Skin epidermis (tissue), 12 donors: ENCODE measurements at regions not wholly inside any gene's neighbourhood (a gene's known extent, or its start where the extent isn't known, plus 50 kb on each side); places are given as distances from the start of the nearest gene placed in this dataset.

ENCODE experiments used
- H3K27ac ChIP-seq, 21 experiments: fragments of 200-600 bp; sonication (generic) in 11 of 21; one replicate each; pipeline ENCODE4 v1.5.0; 2020; ENCODE audit warnings: mild to moderate bottlenecking in 3 of 21, inconsistent platforms in 2 of 21, moderate library complexity in 2 of 21
- H3K4me3 ChIP-seq, 7 experiments: fragments of 200-600 bp; sonication (generic) in 2 of 7; one replicate each; pipeline ENCODE4 v1.5.0; 2020; ENCODE audit warnings: inconsistent platforms in 2 of 7, mild to moderate bottlenecking in 2 of 7, moderate library complexity in 1 of 7

- H3K27ac ChIP-seq = no peak overlapping the region
- H3K4me3 ChIP-seq = no peak overlapping the region
These were observed 277.4 kb downstream of the ARL4A start for GRCh38 chr7:12964836-12965235.

DNA sequence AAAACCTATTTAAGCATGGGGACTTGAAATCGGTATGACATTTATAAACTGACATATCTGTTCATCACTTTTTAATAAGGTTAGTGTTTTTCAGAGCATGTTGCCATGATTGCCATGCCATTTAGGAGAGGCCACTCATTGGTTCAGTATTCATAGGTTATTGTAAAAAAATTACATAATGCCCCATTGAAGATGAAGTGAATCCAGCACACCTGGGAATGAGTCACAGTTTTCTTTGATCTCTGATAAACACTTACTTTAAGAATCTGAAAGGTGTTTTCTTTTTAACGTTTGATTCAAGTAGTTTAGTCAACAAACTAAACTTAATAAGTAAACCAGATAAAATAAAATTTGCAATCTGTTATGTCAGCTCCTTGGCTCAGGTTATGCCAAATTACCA is 278.3 kb downstream of the ARL4A start:
- no peak overlapping the region for H3K4me3 ChIP-seq
- H3K27ac ChIP-seq = peak overlapping the region in 1 of 21 experiments; percentile 4

GRCh38 chr7:12967322-12967721 is 279.9 kb downstream of the ARL4A start:
- H3K4me3 ChIP-seq = no peak overlapping the region
- H3K27ac ChIP-seq = no peak overlapping the region

GRCh38 chr7:12968836-12969422 is 281.5 kb downstream of the ARL4A start:
- H3K27ac ChIP-seq = no peak overlapping the region
- no peak overlapping the region for H3K4me3 ChIP-seq

DNA sequence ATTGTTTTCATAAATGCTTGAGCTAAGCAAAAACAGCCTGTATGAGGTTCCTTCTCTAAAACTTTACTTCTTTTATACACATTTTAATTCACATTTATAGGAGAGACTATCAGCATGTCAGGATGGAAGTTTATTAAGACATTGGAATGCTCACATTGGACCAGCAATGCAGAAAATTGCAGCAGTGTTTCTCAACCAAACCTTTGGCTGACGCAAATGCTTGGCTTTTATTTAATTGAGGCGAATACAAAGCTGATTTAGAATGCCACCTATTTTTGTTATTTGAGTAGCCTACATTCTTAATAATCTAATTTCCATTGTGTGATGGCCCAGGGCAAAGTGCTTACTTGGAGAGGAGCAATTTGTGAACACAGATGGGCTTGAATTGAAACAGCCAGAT is 283.2 kb downstream of the ARL4A start:
- Histone ChIP-seq H3K4me3 (no peak overlapping the region), H3K27ac (no peak overlapping the region)

- Histone ChIP-seq H3K4me3 (no peak overlapping the region), H3K27ac (no peak overlapping the region)
These were observed 287.2 kb downstream of the ARL4A start for GRCh38 chr7:12974451-12975166.

DNA sequence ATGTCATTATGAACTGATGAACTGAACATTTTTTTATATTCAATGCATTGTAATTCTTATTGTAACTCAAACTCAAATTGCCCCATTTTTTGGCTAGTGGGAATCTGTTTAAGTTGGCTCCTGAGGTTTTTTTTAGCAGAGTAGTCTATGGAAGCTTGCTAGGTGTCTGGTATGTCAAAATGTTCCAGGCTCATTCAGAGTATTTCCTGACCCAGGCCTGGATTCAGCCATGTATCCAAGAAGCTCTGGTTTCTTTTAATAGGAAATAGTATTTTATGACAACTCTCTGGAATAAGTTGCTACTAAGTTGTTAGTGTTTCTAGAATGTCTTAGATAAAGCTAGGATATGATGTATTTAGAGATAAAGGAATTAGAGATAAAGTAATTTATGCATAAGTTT is 288.0 kb downstream of the ARL4A start:
- H3K4me3 ChIP-seq = no peak overlapping the region
- H3K27ac ChIP-seq = no peak overlapping the region

- Histone ChIP-seq H3K27ac (no peak overlapping the region), H3K4me3 (no peak overlapping the region)
These were observed 291.7 kb downstream of the ARL4A start for GRCh38 chr7:12979181-12979580.

DNA sequence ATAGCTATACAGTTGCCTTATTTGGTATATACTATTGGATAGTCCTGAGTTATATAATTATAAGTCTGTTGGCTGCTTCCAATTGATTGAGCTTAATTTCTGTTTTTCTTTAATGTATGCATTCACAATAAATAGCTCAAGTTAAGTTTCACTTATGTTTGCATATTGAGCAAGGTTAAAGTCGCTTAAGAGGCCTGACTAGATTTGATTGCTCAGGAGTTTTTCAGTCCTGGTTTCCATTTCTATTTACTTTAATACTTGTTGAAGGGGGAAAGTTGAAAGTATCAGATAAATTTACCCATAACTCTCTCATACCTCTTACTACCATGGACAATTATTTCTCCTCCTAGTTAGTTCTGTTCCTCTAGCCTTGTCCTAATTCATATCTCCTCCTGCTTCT is 294.7 kb downstream of the ARL4A start:
- no peak overlapping the region for H3K4me3 ChIP-seq
- H3K27ac ChIP-seq = no peak overlapping the region

GRCh38 chr7:12984117-12984516 is 296.7 kb downstream of the ARL4A start:
- Histone ChIP-seq H3K27ac (no peak overlapping the region), H3K4me3 (no peak overlapping the region)

GRCh38 chr7:12985228-12985627 is 297.8 kb downstream of the ARL4A start:
- no peak overlapping the region for H3K4me3 ChIP-seq
- H3K27ac ChIP-seq = no peak overlapping the region

DNA sequence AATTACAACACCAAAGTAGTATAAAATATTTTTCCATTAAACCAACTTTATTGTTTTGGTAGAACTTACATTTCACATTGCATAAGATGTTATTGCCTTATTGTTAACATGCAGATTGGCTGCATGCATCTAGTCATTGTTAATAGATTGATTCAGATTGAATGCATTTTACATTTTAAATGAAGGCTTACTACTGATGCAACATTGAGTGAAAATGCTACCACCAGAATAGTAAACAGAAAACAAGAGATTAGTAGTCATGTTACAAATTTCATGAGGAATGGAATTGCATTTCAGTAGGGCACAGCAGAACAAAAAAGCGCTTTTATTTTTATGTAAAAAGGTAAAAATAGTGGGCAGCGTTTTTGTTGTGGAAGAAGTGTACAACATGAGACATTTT is 298.3 kb downstream of the ARL4A start:
- no peak overlapping the region for H3K4me3 ChIP-seq
- no peak overlapping the region for H3K27ac ChIP-seq

DNA sequence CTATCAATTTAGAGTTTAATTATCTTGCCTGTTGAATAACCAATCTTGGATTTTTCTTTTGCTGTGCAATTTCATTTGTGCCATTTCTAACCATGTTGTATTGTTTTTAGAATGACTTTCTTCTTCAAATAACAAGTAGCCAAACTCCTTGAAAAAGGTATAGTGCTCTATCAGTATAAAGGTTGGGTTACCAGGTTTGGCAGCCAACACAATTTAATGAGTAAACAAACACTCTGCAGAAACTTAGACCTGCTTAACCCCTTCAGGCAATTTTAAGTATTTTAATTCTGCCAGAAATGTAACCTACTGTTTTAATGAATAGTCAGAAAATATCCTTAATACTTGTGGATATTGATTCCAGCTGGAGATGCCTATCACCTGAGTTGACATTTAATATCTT is 299.8 kb downstream of the ARL4A start:
- H3K4me3 ChIP-seq = no peak overlapping the region
- no peak overlapping the region for H3K27ac ChIP-seq

DNA sequence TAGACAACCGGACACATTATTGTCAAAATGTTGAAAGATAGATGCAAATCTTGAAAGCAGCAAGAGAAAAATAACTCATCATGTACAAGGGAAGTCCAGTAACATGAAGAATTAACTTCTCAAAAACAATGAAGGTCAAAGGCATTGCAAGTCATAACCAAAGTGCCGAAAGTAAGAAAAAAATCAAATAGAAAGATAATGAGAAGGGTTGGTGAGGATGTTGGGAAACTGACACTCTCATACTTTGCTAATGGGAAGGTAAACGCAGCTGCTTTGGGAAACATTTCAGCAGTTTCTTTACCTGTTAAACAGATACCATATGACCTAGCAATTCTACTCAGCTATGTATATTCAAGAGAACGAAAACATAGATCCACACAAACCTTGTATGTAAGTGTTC is 303.0 kb downstream of the ARL4A start:
- no peak overlapping the region for H3K27ac ChIP-seq
- no peak overlapping the region for H3K4me3 ChIP-seq

- Histone ChIP-seq H3K27ac (no peak overlapping the region), H3K4me3 (no peak overlapping the region)
These were observed 305.6 kb downstream of the ARL4A start for GRCh38 chr7:12993025-12993424.

DNA sequence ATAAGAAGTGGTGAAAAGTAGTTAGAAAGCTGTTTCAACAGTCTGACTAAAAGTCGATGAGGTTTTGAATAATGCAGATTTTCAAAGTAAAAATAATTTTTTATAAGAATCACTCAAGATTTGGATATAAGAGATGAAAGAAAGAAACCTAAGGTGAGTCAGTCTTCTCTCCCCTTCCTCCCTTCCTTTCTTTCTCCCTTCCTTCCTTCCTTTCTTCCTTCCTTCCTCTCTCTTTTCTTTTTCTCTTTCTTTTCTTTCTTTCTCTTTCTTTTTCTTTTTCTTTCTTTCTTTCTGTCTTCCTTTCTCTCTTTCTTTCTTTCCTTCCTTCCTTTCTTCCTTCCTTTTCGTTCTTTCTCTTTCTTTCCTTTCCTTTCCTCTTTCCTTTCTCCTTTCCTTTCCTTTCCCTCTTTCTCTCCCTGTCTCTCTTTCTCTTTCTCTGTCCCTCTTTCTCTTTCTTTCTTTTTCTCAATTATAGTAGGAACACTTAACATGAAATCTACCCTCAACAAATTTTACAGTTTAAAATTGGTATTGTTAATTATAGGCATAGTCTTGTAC is 308.6 kb downstream of the ARL4A start:
- Histone ChIP-seq H3K4me3 (no peak overlapping the region), H3K27ac (no peak overlapping the region)

DNA sequence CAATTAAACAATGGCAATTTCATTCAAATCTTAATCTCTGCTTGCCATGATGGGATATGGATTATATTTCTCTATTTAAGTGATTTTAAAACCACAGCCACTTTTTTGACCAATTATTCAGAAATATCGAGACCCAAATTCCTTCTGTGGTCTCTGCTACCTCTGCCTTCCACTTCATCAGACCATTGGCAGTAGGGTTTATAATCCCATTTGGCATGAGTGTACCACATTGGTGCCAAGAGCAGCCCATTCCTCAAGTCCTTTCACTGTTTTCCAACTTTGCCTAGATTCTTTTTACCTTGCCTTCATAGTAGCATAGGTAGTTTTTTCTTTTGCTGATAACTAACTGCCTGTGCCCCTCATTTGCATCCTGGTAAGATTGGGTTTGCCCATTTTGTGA is 319.9 kb downstream of the ARL4A start:
- H3K27ac ChIP-seq = no peak overlapping the region
- no peak overlapping the region for H3K4me3 ChIP-seq

DNA sequence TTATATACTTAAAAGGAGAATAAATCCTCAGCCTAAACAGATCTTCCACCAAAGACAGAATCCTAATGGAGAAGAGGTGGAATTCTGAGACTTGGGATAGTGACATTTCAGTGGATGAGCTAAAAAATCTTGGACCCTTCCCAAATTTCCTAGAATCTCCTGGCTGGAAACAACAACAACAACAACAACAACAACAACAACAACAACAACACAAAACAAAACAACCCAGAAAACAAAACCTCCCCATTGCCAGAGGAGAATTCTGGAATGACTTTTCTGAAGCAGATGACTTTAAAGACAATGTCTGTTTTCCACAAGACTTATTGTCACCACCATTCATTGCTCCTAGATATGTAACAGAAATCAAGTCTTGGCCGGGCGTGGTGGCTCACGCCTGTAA is 322.1 kb downstream of the ARL4A start:
- no peak overlapping the region for H3K4me3 ChIP-seq
- H3K27ac ChIP-seq = no peak overlapping the region

- no peak overlapping the region for H3K27ac ChIP-seq
- no peak overlapping the region for H3K4me3 ChIP-seq
These were observed 326.6 kb downstream of the ARL4A start for GRCh38 chr7:13014011-13014410.

- Histone ChIP-seq H3K4me3 (no peak overlapping the region), H3K27ac (peak overlapping the region in 3 of 21 experiments; percentile 19 to 52 (median 45))
These were observed 328.7 kb downstream of the ARL4A start for GRCh38 chr7:13016036-13016581.

DNA sequence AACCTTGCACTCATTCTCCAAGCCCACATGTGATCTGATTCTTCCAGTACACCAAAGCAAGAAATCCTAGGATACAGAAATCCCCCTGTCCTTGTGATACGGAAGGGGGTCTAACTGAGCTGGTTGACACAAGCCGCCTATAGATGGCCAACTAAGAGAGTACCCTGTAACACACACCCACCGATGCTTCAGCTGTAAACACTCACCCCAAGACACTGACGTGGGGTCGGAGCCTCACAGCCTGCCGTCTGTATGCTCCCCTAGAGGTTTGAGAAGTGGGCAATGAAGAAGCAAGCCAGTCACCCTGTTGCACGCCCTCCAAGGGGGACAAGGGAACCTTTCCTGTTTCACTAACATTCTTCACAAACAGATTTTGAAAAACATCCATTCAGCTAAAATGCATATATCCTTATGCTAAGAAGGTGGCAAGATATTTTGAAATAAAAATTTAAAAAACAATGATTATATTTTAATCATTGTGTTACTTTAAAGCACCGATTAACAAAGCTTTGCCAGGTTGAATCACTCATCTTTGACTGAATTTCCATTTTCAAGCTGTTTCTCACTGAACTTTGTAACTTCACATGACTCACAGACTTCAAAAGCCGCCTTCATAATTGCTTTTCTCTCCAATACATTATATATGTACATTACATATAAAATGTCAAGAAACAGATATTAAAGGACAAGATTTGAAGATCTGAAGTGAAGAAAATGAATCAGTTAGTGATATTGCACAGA is 329.3 kb downstream of the ARL4A start:
- Histone ChIP-seq H3K4me3 (no peak overlapping the region), H3K27ac (peak overlapping the region in 7 of 21 experiments; percentile 17 to 52 (median 44))
